Jurkat, Clone E6-1 (cell line): ENCODE measurements at regions not wholly inside any gene's neighbourhood (a gene's known extent, or its start where the extent isn't known, plus 50 kb on each side); places are given as distances from the start of the nearest gene placed in this dataset.

Source experiments
- DNase-seq: peaks from one replicate; pipeline ENCODE4 v3.0.0-alpha.2; 2011; ENCODE audit warnings: low read depth, low spot score
- H3K4me3 ChIP-seq: 2 replicates; pipeline ENCODE4 v1.5.1; 2011; ENCODE audit warnings: mild to moderate bottlenecking, low read length, control low read depth, moderate library complexity

- DNase-seq = no peak
- no peak overlapping the region for H3K4me3 ChIP-seq
These were observed 181.8 kb downstream of the DLL1 start for GRCh38 chr6:170108890-170109587.

GRCh38 chr6:170108456-170108855 lies 182.4 kb downstream of the DLL1 start:
- no peak for DNase-seq
- H3K4me3 ChIP-seq = no peak overlapping the region

GRCh38 chr6:170107606-170108222 lies 183.2 kb downstream of the DLL1 start:
- no peak overlapping the region for H3K4me3 ChIP-seq
- DNase-seq = no peak

DNA sequence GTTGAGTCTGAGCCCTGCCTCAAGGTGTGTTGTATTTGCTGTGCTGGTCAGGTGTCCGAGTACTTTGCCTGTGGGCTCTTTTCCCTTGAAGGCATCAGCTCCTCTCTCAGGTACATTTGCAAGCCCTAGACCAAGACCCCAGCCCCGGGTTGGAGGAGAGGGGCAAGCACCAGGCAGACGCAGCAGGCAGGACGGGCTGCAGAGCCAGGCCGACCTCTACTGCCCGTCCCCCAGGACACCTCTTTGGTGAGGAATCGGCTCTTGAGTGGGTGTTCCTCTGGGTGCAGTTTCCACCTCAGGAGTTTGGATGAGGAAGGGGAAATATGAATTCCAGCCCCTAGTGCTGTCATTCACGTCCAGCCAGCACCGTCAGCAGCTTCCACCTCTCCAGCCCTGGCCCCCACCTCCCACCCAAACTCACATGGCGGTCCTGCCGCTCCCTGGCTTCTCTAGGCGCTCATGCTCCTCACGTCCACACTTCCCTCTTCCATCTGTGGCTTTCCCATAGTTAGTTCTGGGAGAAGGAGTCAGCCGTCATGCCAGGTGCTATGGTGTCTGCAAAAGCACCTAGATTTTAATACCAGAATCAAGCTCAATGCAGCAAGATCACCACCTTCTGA lies 183.9 kb downstream of the DLL1 start:
- no peak for DNase-seq
- H3K4me3 ChIP-seq = no peak overlapping the region

DNA sequence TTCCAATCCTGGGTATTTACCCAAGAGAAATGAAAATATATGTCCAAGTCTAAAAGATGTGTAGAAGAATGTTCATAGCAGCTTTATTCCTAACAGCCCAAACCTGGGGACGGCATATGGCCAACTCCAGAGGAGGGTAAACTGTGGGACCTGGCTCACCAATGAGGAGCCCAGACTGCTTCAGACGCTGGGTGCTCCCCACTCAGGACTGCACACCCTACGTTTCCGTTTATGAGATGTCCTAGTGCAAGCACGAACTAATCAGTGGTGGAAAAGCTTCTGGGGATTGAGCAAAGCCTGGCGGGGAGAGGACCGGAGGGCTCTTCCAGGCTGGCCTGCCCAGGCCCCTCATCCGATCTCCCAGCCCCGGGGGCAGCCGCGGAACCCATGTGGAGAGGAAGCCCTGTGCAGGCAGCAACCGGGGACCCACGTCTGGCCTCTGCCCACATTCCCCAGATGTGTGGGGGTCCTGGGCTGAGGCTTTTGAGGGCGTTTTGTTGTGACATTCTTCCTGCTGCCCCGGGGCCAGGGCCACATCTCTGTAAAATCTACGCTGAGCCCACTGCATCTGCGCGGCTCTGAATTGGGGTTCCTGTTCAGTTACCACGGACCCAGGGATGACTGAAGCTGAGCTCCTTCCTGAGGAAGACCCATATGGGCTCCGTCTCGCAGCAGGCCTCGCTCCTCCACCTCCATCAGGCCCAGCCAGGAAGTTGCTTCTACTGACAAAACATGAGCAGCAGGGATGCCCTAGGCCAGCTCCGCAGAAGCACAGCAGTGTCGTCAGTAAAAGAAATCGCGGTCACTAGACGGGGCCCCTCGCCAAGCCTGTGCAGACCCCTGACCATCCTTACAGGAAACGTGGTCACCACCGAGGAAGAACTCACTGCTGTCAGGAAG lies 188.0 kb downstream of the DLL1 start:
- no peak overlapping the region for H3K4me3 ChIP-seq

GRCh38 chr6:170102038-170102437 lies 188.8 kb downstream of the DLL1 start:
- DNase-seq = no peak
- no peak overlapping the region for H3K4me3 ChIP-seq

More for the DNA sequence above, 188.0 kb downstream of the DLL1 start:
- no peak for DNase-seq

DNA sequence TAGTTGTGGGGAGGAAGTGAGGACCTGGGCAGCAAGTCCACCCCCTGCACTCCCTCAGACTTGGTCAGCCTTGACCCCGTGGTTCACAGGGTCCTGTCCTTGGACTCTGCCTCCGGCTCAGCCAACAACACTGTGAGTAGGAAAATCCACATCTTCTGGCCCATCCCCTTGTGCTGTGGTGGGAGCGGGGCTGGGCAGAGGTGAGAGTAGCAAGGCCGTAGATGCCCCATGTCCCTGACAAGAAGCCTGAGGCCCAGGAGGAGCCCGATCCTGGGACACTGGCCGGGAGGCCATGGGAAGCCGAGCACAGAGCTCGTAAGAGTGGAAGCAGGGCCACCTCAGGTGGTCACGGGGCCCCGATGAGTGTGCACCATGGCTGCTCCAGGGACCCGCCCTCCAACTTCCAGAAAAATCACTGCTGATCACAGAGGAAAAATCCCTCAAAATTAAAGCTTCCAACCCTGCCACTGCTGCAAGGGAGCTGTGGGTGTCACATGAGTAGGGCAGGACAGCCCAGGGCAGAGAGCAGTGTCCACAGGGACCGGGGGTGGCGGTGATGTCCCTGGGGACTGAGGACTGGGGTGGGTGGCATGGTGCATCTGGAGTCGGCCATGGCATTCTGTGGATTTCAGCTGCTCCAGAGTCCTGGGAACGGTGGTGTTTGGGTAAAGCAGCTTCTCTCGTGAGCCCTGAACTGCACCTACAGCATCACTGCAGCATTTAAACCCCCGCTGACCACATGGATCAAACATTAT lies 189.4 kb downstream of the DLL1 start:
- no peak for DNase-seq
- no peak overlapping the region for H3K4me3 ChIP-seq

- no peak overlapping the region for H3K4me3 ChIP-seq
- no peak for DNase-seq
These were observed 190.8 kb downstream of the DLL1 start for GRCh38 chr6:170100046-170100445.

DNA sequence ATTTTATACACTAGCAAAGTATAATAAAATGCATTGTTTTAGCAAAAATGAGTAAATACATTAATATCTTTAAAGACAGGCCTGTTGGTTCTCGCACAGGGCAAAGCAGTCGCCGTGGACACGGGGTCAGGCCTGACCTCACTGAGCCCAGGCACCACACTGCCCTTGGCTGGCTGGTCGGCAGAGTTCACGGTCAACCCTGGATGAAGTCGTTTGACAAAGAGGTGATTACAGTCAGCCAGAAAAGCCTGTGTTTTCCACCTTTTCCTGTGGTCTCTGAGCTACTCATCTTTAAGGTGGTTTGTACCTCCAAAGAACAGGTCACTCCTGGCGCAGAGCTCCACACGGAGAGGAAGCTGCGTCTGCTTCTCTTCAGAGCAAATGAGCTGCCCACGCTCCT lies 191.5 kb downstream of the DLL1 start:
- no peak for DNase-seq
- no peak overlapping the region for H3K4me3 ChIP-seq

- H3K4me3 ChIP-seq = no peak overlapping the region
- no peak for DNase-seq
These were observed 192.3 kb downstream of the DLL1 start for GRCh38 chr6:170098428-170099170.

- no peak for DNase-seq
- no peak overlapping the region for H3K4me3 ChIP-seq
These were observed 193.1 kb downstream of the DLL1 start for GRCh38 chr6:170097505-170098427.

- no peak for DNase-seq
- no peak overlapping the region for H3K4me3 ChIP-seq
These were observed 193.9 kb downstream of the DLL1 start for GRCh38 chr6:170096803-170097504.

GRCh38 chr6:170096191-170096802 lies 194.6 kb downstream of the DLL1 start:
- no peak for DNase-seq

DNA sequence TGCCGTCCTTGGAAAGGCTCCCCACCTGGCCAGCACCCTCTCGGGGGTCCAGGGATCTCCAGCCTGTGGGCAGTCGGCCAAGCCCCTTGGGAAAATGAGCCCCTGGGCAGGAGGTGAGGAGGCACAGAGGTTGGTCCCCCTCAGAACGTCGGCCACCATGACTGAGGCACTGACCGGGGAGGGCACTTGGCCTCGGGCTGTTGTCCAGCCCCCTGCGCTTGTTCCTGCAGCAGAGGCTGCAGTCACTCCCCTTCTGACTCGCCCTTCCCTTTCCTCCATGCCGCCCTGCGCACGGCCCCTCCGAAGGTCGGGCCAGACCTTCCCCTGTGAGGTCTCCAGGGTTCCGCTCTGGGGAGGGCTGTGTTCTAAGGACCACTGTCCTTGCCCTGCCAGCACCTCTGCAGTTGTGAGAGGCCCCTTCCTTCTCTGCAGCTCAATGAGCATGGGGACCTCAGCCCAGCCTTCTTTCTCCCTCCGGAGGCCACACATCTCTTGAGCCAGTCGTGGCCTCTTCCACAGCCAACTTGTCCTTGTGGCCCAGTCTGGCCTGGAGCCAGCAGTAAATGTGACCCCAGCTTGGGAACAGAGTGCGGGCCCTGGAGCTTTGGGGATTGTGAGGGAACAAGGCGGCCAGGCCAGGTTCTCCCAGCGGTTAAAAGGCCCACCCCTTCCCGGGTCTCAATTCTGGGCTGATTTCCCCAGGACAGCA lies 195.5 kb downstream of the DLL1 start:
- no peak overlapping the region for H3K4me3 ChIP-seq
- DNase-seq = no peak

More at GRCh38 chr6:170096191-170096802, 194.6 kb downstream of the DLL1 start:
- no peak overlapping the region for H3K4me3 ChIP-seq

DNA sequence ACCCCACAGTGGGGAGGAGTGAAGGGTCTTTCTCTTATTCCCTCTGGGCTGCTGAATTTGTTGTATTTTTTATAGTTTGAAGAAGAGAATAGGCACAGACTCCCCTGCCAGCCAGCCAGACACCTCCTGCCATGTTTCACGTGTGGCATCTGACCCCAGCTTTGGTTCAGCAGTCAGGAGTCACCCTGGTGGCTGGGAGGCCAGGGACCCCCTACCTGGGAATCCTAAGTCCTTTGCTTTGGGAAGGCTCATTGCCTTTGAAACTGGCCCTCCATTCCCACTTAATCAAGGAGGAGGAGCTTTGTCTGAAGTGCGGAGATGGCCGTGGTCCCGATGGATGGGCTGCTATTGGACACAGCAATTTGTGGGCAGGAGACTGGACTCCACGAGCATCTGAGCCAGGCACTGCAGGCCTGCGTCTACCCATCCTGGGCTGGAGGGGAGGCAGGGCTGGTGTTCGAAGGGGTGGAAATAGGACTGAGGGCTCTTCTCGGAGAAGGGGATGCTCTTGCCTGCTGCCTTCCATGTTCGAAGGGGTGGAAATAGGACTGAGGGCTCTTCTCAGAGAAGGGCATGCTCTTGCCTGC lies 196.1 kb downstream of the DLL1 start:
- no peak for DNase-seq
- H3K4me3 ChIP-seq = no peak overlapping the region
